ENCODE measurements at regions not wholly inside any gene's neighbourhood (a gene's known extent, or its start where the extent isn't known, plus 50 kb on each side); places are given as distances from the start of the nearest gene placed in this dataset.

DNA sequence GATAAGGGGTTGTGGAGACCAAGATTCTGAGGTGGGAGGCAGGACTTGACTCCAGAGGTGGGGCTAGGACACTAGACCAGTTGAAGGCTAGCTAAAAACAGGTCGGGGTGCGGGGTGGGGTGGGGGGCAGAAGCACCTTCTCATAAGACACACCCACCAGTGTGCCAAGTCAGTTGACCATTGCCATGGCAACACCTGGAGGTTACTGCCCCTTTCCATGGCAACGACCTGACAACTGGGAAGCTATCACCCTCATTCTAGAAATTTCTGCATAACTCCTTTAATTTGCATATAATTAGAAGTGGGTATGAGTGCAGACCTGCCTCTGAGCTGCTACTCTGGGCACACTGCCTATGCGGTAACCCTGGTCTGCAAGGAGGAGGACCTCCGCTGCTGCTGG lies 53.9 kb upstream of the ALOX12 start:
- DNase-seq, result no peak

DNA sequence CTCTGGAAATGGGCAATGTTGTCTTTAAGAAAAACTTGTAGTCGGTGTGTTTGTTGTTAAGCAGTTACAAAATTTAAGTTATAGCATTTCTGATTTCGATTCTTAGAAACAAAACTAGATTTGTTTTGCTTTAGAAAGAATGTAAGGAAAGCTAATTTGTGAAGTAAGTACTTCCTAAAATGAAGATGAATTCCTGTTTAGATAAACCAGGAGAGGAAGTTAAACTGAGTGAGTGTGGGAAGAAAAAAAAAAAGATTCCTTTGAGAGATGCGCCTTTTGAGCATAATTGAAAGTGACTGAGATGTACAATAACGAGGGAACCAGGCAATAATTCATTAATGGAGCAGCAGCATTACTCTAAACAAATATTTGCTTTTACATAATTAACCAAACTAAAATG lies 52.4 kb upstream of the ALOX12 start:
- DNase-seq, result no peak
